ENCODE measurements at regions not wholly inside any gene's neighbourhood (a gene's known extent, or its start where the extent isn't known, plus 50 kb on each side); places are given as distances from the start of the nearest gene placed in this dataset.
A peak's percentile ranks its signal among the peaks of the same experiment; 100 is the strongest.
"Not testable (repeated sequence)": the region's sequence is repeated elsewhere in the genome, so short reads cannot be mapped to it uniquely, and the experiment has no call there.

DNA sequence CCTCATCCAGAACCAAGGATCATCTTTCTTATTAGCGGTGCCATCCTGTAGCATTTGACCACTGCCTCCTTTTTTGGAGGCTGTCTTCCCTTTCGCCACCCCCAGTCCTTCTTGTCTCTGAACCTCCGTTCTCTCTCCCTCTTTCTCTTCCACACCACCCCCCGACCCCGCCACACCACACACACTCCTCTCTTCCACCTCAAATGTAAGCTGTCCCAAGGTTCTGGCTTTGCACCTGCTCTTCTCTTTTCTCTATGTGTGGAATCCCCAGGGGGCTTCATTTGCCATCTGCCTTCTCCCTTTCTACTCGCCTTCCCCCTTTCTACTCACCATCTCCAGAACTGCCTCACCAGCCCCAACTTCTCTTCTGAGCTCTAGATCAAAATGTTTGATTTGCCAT lies 111.3 kb upstream of the CDYL start:
- no peaks in the 10 kb centered on the region for H3K36me3 ChIP-seq (ENCODE audit: control insufficient read depth in 1 of 2, insufficient read depth in 2 of 2, low read length in 2 of 2)
- H3K4me3 ChIP-seq (ENCODE audit: low read depth in 1 of 2, low read length in 2 of 2) = no peak overlapping the region
- H3K27me3 ChIP-seq (ENCODE audit: low read depth, low read length) = no peaks in the 10 kb centered on the region
- peaks cover 0 to 11% of the 10 kb centered on the region in 2 donors for H3K4me1 ChIP-seq (ENCODE audit: control insufficient read depth in 1 of 2, insufficient read depth in 2 of 2, low read length in 2 of 2)
- H3K27ac ChIP-seq (ENCODE audit: low read length) = no peak overlapping the region
- no peaks in the 10 kb centered on the region for H3K9me3 ChIP-seq (ENCODE audit: control insufficient read depth in 1 of 2, low read length in 2 of 2)

GRCh38 chr6:4664117-4664626 lies 112.0 kb upstream of the CDYL start:
- H3K36me3 ChIP-seq (ENCODE audit: control insufficient read depth in 1 of 2, insufficient read depth in 2 of 2, low read length in 2 of 2) = no peaks in the 10 kb centered on the region
- no peaks in the 10 kb centered on the region for H3K9me3 ChIP-seq (ENCODE audit: control insufficient read depth in 1 of 2, low read length in 2 of 2)
- peaks cover 0 to 11% of the 10 kb centered on the region in 2 donors for H3K4me1 ChIP-seq (ENCODE audit: control insufficient read depth in 1 of 2, insufficient read depth in 2 of 2, low read length in 2 of 2)
- no peak overlapping the region for H3K27ac ChIP-seq (ENCODE audit: low read length)
- no peak overlapping the region for H3K4me3 ChIP-seq (ENCODE audit: low read depth in 1 of 2, low read length in 2 of 2)
- H3K27me3 ChIP-seq (ENCODE audit: low read depth, low read length) = no peaks in the 10 kb centered on the region

GRCh38 chr6:4662886-4663285 lies 113.3 kb upstream of the CDYL start:
- Histone ChIP-seq H3K4me3 (ENCODE audit: low read depth in 1 of 2, low read length in 2 of 2) (no peak overlapping the region), H3K27ac (ENCODE audit: low read length) (no peak overlapping the region), H3K9me3 (ENCODE audit: control insufficient read depth in 1 of 2, low read length in 2 of 2) (no peaks in the 10 kb centered on the region), H3K27me3 (ENCODE audit: low read depth, low read length) (no peaks in the 10 kb centered on the region), H3K4me1 (ENCODE audit: control insufficient read depth in 1 of 2, insufficient read depth in 2 of 2, low read length in 2 of 2) (peaks cover 0 to 11% of the 10 kb centered on the region in 2 donors), H3K36me3 (ENCODE audit: control insufficient read depth in 1 of 2, insufficient read depth in 2 of 2, low read length in 2 of 2) (no peaks in the 10 kb centered on the region)

GRCh38 chr6:4661391-4661790 lies 114.8 kb upstream of the CDYL start:
- peaks cover 0 to 11% of the 10 kb centered on the region in 2 donors for H3K4me1 ChIP-seq (ENCODE audit: control insufficient read depth in 1 of 2, insufficient read depth in 2 of 2, low read length in 2 of 2)
- no peaks in the 10 kb centered on the region for H3K36me3 ChIP-seq (ENCODE audit: control insufficient read depth in 1 of 2, insufficient read depth in 2 of 2, low read length in 2 of 2)
- no peaks in the 10 kb centered on the region for H3K27me3 ChIP-seq (ENCODE audit: low read depth, low read length)
- no peaks in the 10 kb centered on the region for H3K9me3 ChIP-seq (ENCODE audit: control insufficient read depth in 1 of 2, low read length in 2 of 2)
- H3K27ac ChIP-seq (ENCODE audit: low read length) = no peak overlapping the region
- H3K4me3 ChIP-seq (ENCODE audit: low read depth in 1 of 2, low read length in 2 of 2) = no peak overlapping the region

DNA sequence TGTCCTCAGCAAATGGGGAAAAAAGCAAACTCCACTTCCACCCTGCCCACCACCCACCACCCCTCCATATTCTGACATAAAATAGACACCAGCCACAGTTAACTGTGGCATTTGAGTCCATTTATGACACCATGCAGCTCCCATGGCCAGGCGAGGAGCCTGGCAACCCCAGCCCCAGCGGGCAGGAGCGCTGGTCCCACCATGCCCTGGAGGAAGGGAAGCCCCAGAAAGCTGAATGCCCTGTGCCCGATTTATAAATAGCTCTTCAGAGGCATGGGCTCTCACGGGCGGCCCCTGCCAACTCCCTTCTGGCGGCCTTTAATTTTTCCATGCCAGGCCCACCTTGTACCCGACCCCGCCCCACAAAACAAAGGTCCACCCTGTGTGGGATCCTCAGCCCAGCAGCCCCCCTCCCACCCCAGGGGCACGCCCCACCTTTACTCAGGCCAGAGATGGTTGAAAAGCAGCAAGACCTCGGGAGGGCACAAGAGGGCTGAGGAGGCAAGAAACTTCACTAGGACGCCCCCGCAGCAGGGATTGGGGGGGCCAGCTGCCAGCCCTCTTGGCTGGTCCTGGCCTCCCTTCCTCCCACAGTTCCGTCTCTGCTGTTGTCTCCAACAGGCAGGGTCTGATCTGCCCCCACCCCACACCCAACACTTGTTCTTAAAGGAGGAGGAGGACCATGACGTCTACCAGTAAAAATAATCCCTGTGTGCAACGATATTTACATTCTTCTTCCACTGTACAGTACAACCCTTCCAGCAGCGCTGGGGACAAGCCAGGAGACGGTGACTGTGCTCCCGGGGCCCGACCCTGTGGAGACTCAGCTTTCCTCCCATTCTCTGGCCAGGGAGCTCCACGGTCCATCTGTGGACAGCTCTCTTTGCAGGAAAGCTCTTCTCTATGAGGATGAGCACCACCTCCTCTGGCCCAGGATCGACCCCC lies 115.6 kb upstream of the CDYL start:
- Histone ChIP-seq H3K27ac (ENCODE audit: low read length) (no peak overlapping the region), H3K4me1 (ENCODE audit: control insufficient read depth in 1 of 2, insufficient read depth in 2 of 2, low read length in 2 of 2) (peaks cover 0 to 11% of the 10 kb centered on the region in 2 donors), H3K4me3 (ENCODE audit: low read depth in 1 of 2, low read length in 2 of 2) (peak overlapping the region in 1 of 2 donors; percentile 31), H3K36me3 (ENCODE audit: control insufficient read depth in 1 of 2, insufficient read depth in 2 of 2, low read length in 2 of 2) (no peaks in the 10 kb centered on the region), H3K9me3 (ENCODE audit: control insufficient read depth in 1 of 2, low read length in 2 of 2) (no peaks in the 10 kb centered on the region), H3K27me3 (ENCODE audit: low read depth, low read length) (no peaks in the 10 kb centered on the region)

GRCh38 chr6:4659719-4660118 lies 116.5 kb upstream of the CDYL start:
- not testable (repeated sequence) for H3K4me3 ChIP-seq (ENCODE audit: low read depth in 1 of 2, low read length in 2 of 2); H3K9me3 ChIP-seq (ENCODE audit: control insufficient read depth in 1 of 2, low read length in 2 of 2); H3K27me3 ChIP-seq (ENCODE audit: low read depth, low read length); H3K27ac ChIP-seq (ENCODE audit: low read length); H3K36me3 ChIP-seq (ENCODE audit: control insufficient read depth in 1 of 2, insufficient read depth in 2 of 2, low read length in 2 of 2)
- H3K4me1 ChIP-seq (ENCODE audit: control insufficient read depth in 1 of 2, insufficient read depth in 2 of 2, low read length in 2 of 2) = peaks cover 0 to 11% of the 10 kb centered on the region in 2 donors

- no peaks in the 10 kb centered on the region for H3K9me3 ChIP-seq (ENCODE audit: control insufficient read depth in 1 of 2, low read length in 2 of 2)
- no peak overlapping the region for H3K27ac ChIP-seq (ENCODE audit: low read length)
- H3K4me1 ChIP-seq (ENCODE audit: control insufficient read depth in 1 of 2, insufficient read depth in 2 of 2, low read length in 2 of 2) = peaks cover 0 to 11% of the 10 kb centered on the region in 2 donors
- no peaks in the 10 kb centered on the region for H3K36me3 ChIP-seq (ENCODE audit: control insufficient read depth in 1 of 2, insufficient read depth in 2 of 2, low read length in 2 of 2)
- H3K27me3 ChIP-seq (ENCODE audit: low read depth, low read length) = no peaks in the 10 kb centered on the region
- no peak overlapping the region for H3K4me3 ChIP-seq (ENCODE audit: low read depth in 1 of 2, low read length in 2 of 2)
Measured at GRCh38 chr6:4658486-4658885, 117.7 kb upstream of the CDYL start.

GRCh38 chr6:4656106-4656505 lies 120.1 kb upstream of the CDYL start:
- H3K9me3 ChIP-seq (ENCODE audit: control insufficient read depth in 1 of 2, low read length in 2 of 2) = no peaks in the 10 kb centered on the region
- H3K27me3 ChIP-seq (ENCODE audit: low read depth, low read length) = no peaks in the 10 kb centered on the region
- no peak overlapping the region for H3K27ac ChIP-seq (ENCODE audit: low read length)
- peaks cover 0 to 4% of the 10 kb centered on the region in 2 donors for H3K4me1 ChIP-seq (ENCODE audit: control insufficient read depth in 1 of 2, insufficient read depth in 2 of 2, low read length in 2 of 2)
- H3K36me3 ChIP-seq (ENCODE audit: control insufficient read depth in 1 of 2, insufficient read depth in 2 of 2, low read length in 2 of 2) = no peaks in the 10 kb centered on the region
- no peak overlapping the region for H3K4me3 ChIP-seq (ENCODE audit: low read depth in 1 of 2, low read length in 2 of 2)

- Histone ChIP-seq H3K9me3 (ENCODE audit: control insufficient read depth in 1 of 2, low read length in 2 of 2) (no peaks in the 10 kb centered on the region), H3K27me3 (ENCODE audit: low read depth, low read length) (no peaks in the 10 kb centered on the region), H3K36me3 (ENCODE audit: control insufficient read depth in 1 of 2, insufficient read depth in 2 of 2, low read length in 2 of 2) (no peaks in the 10 kb centered on the region), H3K4me3 (ENCODE audit: low read depth in 1 of 2, low read length in 2 of 2) (no peak overlapping the region), H3K4me1 (ENCODE audit: control insufficient read depth in 1 of 2, insufficient read depth in 2 of 2, low read length in 2 of 2) (peaks cover 0 to 2% of the 10 kb centered on the region in 2 donors), H3K27ac (ENCODE audit: low read length) (no peak overlapping the region)
Measured at GRCh38 chr6:4655196-4656025, 120.8 kb upstream of the CDYL start.

DNA sequence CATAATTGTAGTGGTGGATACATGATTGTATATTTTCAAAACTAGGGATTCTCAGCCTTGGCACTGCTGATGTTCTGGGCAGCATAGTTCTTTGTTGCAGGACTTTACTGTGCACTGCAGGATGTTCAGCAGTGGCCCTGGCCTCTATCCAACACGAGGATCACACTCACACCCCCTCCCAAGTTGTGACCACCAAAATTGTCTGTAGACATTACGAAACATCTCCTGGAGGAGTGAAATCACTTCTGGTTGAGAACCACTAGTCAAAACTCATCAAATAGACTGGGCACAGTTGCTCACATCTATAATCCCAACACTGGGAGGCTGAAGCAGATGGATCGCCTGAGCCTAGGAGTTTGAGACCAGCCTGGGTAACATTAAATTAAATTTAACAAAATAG lies 123.1 kb upstream of the CDYL start:
- H3K27me3 ChIP-seq (ENCODE audit: low read depth, low read length) = no peaks in the 10 kb centered on the region
- H3K36me3 ChIP-seq (ENCODE audit: control insufficient read depth in 1 of 2, insufficient read depth in 2 of 2, low read length in 2 of 2) = no peaks in the 10 kb centered on the region
- H3K4me1 ChIP-seq (ENCODE audit: control insufficient read depth in 1 of 2, insufficient read depth in 2 of 2, low read length in 2 of 2) = no peaks in the 10 kb centered on the region
- H3K27ac ChIP-seq (ENCODE audit: low read length) = no peak overlapping the region
- no peaks in the 10 kb centered on the region for H3K9me3 ChIP-seq (ENCODE audit: control insufficient read depth in 1 of 2, low read length in 2 of 2)
- no peak overlapping the region for H3K4me3 ChIP-seq (ENCODE audit: low read depth in 1 of 2, low read length in 2 of 2)

- Histone ChIP-seq H3K27ac (ENCODE audit: low read length) (no peak overlapping the region), H3K27me3 (ENCODE audit: low read depth, low read length) (no peaks in the 10 kb centered on the region), H3K4me1 (ENCODE audit: control insufficient read depth in 1 of 2, insufficient read depth in 2 of 2, low read length in 2 of 2) (no peaks in the 10 kb centered on the region), H3K4me3 (ENCODE audit: low read depth in 1 of 2, low read length in 2 of 2) (no peak overlapping the region), H3K36me3 (ENCODE audit: control insufficient read depth in 1 of 2, insufficient read depth in 2 of 2, low read length in 2 of 2) (no peaks in the 10 kb centered on the region), H3K9me3 (ENCODE audit: control insufficient read depth in 1 of 2, low read length in 2 of 2) (no peaks in the 10 kb centered on the region)
Measured at GRCh38 chr6:4651831-4652467, 124.3 kb upstream of the CDYL start.

All from muscle layer of duodenum (tissue), 2 donors.